SK-N-SH (cell line): ENCODE measurements at regions not wholly inside any gene's neighbourhood (a gene's known extent, or its start where the extent isn't known, plus 50 kb on each side); places are given as distances from the start of the nearest gene placed in this dataset.

Source experiments
- MEF2A ChIP-seq: IDR thresholded peaks from 2 replicates; pipeline ENCODE4 v1.4.0; 2012; ENCODE audit warnings: low read depth, borderline replicate concordance
- RFX5 ChIP-seq: IDR thresholded peaks from 2 replicates; pipeline ENCODE4 v1.6.1; 2012; ENCODE audit warnings: mild to moderate bottlenecking, improper control_type of control experiment, low read length
- RXRA ChIP-seq: IDR thresholded peaks from 2 replicates; pipeline ENCODE4 v1.4.0; 2012; ENCODE audit warnings: low read depth, mild to moderate bottlenecking, borderline replicate concordance
- TF ChIP-seq, protein P1 (sequence below): fragments of 200-600 bp; sonication (generic); IDR thresholded peaks from 2 replicates; pipeline ENCODE4 v1.6.1; 2017; ENCODE audit warnings: antibody characterized with exemption, mild to moderate bottlenecking, moderate library complexity

DNA sequence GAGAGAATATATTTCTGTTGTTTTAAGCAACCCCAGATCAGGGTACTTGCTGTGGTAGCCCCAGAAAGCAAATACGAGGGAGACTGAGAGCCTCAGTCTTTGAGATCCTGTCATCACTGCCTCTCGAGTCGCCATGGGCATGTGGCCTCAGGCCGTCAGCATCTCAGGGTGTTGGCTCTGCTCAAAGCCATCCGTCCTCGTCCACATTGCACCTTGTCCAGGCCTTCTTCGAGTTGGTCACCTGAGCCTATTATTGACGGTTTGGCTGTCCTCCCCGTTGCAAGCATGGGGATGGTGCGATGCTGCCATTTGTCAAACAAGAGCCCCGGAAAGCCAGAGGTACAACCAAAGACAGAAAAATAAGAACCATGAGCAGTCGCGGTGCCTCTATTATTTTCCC lies 136.9 kb downstream of the IRF8 start:
- TF ChIP-seq MEF2A (no peak), RFX5 (no peak), RXRA (no peak)
- TF ChIP-seq, protein P1, sequence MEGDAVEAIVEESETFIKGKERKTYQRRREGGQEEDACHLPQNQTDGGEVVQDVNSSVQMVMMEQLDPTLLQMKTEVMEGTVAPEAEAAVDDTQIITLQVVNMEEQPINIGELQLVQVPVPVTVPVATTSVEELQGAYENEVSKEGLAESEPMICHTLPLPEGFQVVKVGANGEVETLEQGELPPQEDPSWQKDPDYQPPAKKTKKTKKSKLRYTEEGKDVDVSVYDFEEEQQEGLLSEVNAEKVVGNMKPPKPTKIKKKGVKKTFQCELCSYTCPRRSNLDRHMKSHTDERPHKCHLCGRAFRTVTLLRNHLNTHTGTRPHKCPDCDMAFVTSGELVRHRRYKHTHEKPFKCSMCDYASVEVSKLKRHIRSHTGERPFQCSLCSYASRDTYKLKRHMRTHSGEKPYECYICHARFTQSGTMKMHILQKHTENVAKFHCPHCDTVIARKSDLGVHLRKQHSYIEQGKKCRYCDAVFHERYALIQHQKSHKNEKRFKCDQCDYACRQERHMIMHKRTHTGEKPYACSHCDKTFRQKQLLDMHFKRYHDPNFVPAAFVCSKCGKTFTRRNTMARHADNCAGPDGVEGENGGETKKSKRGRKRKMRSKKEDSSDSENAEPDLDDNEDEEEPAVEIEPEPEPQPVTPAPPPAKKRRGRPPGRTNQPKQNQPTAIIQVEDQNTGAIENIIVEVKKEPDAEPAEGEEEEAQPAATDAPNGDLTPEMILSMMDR = no peak
